KG1 (cell line): ENCODE measurements at regions not wholly inside any gene's neighbourhood (a gene's known extent, or its start where the extent isn't known, plus 50 kb on each side); places are given as distances from the start of the nearest gene placed in this dataset.
"Not testable (repeated sequence)": the region's sequence is repeated elsewhere in the genome, so short reads cannot be mapped to it uniquely, and the experiment has no call there.

Experiments used
- DNase-seq: peaks from one replicate; lab custom pipeline; 2025; lab: John Stamatoyannopoulos, UW

- DNase-seq, result no peak
These were observed 895.3 kb upstream of the AMELY start for GRCh38 chrY:7806592-7807515.

GRCh38 chrY:7805624-7806023 lies 894.1 kb upstream of the AMELY start:
- no peak for DNase-seq

GRCh38 chrY:7803737-7804136 lies 892.2 kb upstream of the AMELY start:
- DNase-seq, result no peak

GRCh38 chrY:7796128-7796527 lies 884.6 kb upstream of the AMELY start:
- DNase-seq, result no peak

- DNase-seq, result no peak
These were observed 882.9 kb upstream of the AMELY start for GRCh38 chrY:7794441-7794840.

GRCh38 chrY:7793989-7794388 lies 882.4 kb upstream of the AMELY start:
- DNase-seq, result no peak

GRCh38 chrY:7792431-7792830 lies 880.9 kb upstream of the AMELY start:
- no peak for DNase-seq

GRCh38 chrY:7781501-7781900 lies 869.9 kb upstream of the AMELY start:
- no peak for DNase-seq

GRCh38 chrY:7775436-7775835 lies 863.9 kb upstream of the AMELY start:
- not testable (repeated sequence) for DNase-seq

- DNase-seq, result no peak
These were observed 860.2 kb upstream of the AMELY start for GRCh38 chrY:7771771-7772170.

GRCh38 chrY:7769790-7770375 lies 858.3 kb upstream of the AMELY start:
- DNase-seq, result no peak

- no peak for DNase-seq
These were observed 857.3 kb upstream of the AMELY start for GRCh38 chrY:7768901-7769300.

- DNase-seq, result no peak
These were observed 842.2 kb upstream of the AMELY start for GRCh38 chrY:7753711-7754110.

- no peak for DNase-seq
These were observed 835.2 kb upstream of the AMELY start for GRCh38 chrY:7746781-7747180.

GRCh38 chrY:7745581-7745901 lies 834.0 kb upstream of the AMELY start:
- DNase-seq, result no peak

- DNase-seq, result no peak
These were observed 833.4 kb upstream of the AMELY start for GRCh38 chrY:7744691-7745580.

- DNase-seq, result no peak
These were observed 825.4 kb upstream of the AMELY start for GRCh38 chrY:7736847-7737365.

GRCh38 chrY:7731651-7732050 lies 820.1 kb upstream of the AMELY start:
- no peak for DNase-seq

GRCh38 chrY:7730664-7731063 lies 819.1 kb upstream of the AMELY start:
- DNase-seq, result no peak

GRCh38 chrY:7730071-7730470 lies 818.5 kb upstream of the AMELY start:
- no peak for DNase-seq

GRCh38 chrY:7729318-7730011 lies 817.9 kb upstream of the AMELY start:
- no peak for DNase-seq

GRCh38 chrY:7728935-7729317 lies 817.4 kb upstream of the AMELY start:
- no peak for DNase-seq
